CD14-positive monocyte (primary cell): ENCODE measurements at regions not wholly inside any gene's neighbourhood (a gene's known extent, or its start where the extent isn't known, plus 50 kb on each side); places are given as distances from the start of the nearest gene placed in this dataset.

Experiments used
- DNase-seq, 3 donors: peaks; one replicate each; pipeline ENCODE4 v3.0.0-alpha.2; 2011 to 2022
- H2AFZ ChIP-seq: 2 replicates; pipeline ENCODE4 v1.6.0; 2012; ENCODE audit warnings: mild to moderate bottlenecking, low read depth, low read length, inconsistent platforms; ENCODE audit not compliant: insufficient read depth, poor library complexity, severe bottlenecking
- H3K27ac ChIP-seq, 2 donors: 1 replicate in 1 of 2; 2 replicates in 1 of 2; pipeline ENCODE4 v1.5.1; 2012 to 2013; ENCODE audit warnings: low read length in 2 of 2, control low read depth in 1 of 2, inconsistent platforms in 1 of 2, low read depth in 1 of 2, mild to moderate bottlenecking in 1 of 2
- H3K27me3 ChIP-seq, 2 donors: one replicate each; pipeline versions ENCODE4 v1.6.0 to v1.6.1; 2011 to 2013; ENCODE audit warnings: low read length in 2 of 2; ENCODE audit not compliant: control insufficient read depth in 2 of 2, insufficient read depth in 2 of 2
- H3K36me3 ChIP-seq, 2 donors: replicated peaks in 1 of 2; 1 replicate in 1 of 2; 2 replicates in 1 of 2; pipeline versions ENCODE4 v1.5.1 to v1.6.1; 2012 to 2013; ENCODE audit warnings: low read length in 2 of 2, control low read depth in 1 of 2, inconsistent platforms in 1 of 2, mild to moderate bottlenecking in 1 of 2; ENCODE audit not compliant: insufficient read depth in 2 of 2, control insufficient read depth in 1 of 2
- H3K4me1 ChIP-seq, 2 donors: 1 replicate in 1 of 2; 2 replicates in 1 of 2; pipeline versions ENCODE4 v1.5.1 to v1.6.1; 2012 to 2013; ENCODE audit warnings: low read length in 2 of 2, control low read depth in 1 of 2, inconsistent platforms in 1 of 2, mild to moderate bottlenecking in 1 of 2, moderate library complexity in 1 of 2; ENCODE audit not compliant: insufficient read depth in 2 of 2, control insufficient read depth in 1 of 2
- H3K4me2 ChIP-seq: replicated peaks from 2 replicates; pipeline ENCODE3; 2012; ENCODE audit warnings: low read length, moderate library complexity, mild to moderate bottlenecking; ENCODE audit not compliant: poor library complexity, severe bottlenecking; ENCODE audit errors: extremely low read depth
- H3K4me3 ChIP-seq, 3 experiments: fragments of 200-600 bp in 1 of 3; sonication (generic) in 1 of 3; replicated peaks in 1 of 3; 1 replicate in 2 of 3; 2 replicates in 1 of 3; pipeline ENCODE4 v1.5.1; 2011 to 2013; ENCODE audit warnings: low read length in 3 of 3, mild to moderate bottlenecking in 3 of 3, control low read depth in 2 of 3, low read depth in 2 of 3, inconsistent platforms in 1 of 3, moderate library complexity in 1 of 3
- H3K79me2 ChIP-seq: 2 replicates; pipeline ENCODE4 v1.6.0; 2012; ENCODE audit warnings: mild to moderate bottlenecking, control low read depth, inconsistent platforms, low read length, moderate library complexity; ENCODE audit not compliant: insufficient read depth
- H3K9ac ChIP-seq: 2 replicates; pipeline ENCODE4 v1.6.0; 2017; ENCODE audit warnings: low read length, mild to moderate bottlenecking; ENCODE audit not compliant: insufficient read depth, poor library complexity, severe bottlenecking
- H3K9me3 ChIP-seq, 2 donors: replicated peaks in 1 of 2; 1 replicate in 1 of 2; 2 replicates in 1 of 2; pipeline versions ENCODE4 v1.5.1 to v1.6.1; 2012 to 2013; ENCODE audit warnings: low read length in 2 of 2, control low read depth in 1 of 2; ENCODE audit not compliant: control insufficient read depth in 1 of 2, insufficient read depth in 1 of 2
- H4K20me1 ChIP-seq: 2 replicates; pipeline ENCODE4 v1.6.0; 2012; ENCODE audit warnings: mild to moderate bottlenecking, low read length, control low read depth, moderate library complexity; ENCODE audit not compliant: insufficient read depth
- H3K27ac Mint-ChIP-seq, 7 donors: one replicate each; pipeline ENCODE4 v1.8.0; 2020; ENCODE audit warnings: mild to moderate bottlenecking in 7 of 7, mixed read lengths in 7 of 7, moderate library complexity in 6 of 7, inconsistent platforms in 2 of 7
- H3K27me3 Mint-ChIP-seq, 3 donors: one replicate each; pipeline ENCODE4 v1.8.0; 2021 to 2022; ENCODE audit warnings: low read depth in 3 of 3, mild to moderate bottlenecking in 3 of 3, mixed read lengths in 3 of 3, moderate library complexity in 3 of 3, inconsistent platforms in 1 of 3
- H3K36me3 Mint-ChIP-seq, 2 donors: one replicate each; pipeline ENCODE4 v1.8.0; 2020; ENCODE audit warnings: mixed read lengths in 2 of 2, inconsistent platforms in 1 of 2, mild to moderate bottlenecking in 1 of 2
- H3K4me1 Mint-ChIP-seq: one replicate; pipeline ENCODE4 v1.8.0; 2020; ENCODE audit warnings: mild to moderate bottlenecking, mixed read lengths
- H3K4me3 Mint-ChIP-seq, 2 donors: one replicate each; pipeline ENCODE4 v1.8.0; 2020; ENCODE audit warnings: mild to moderate bottlenecking in 2 of 2, mixed read lengths in 2 of 2, moderate library complexity in 1 of 2
- H3K9me3 Mint-ChIP-seq, 7 donors: one replicate each; pipeline ENCODE4 v1.8.0; 2020 to 2022; ENCODE audit warnings: mixed read lengths in 7 of 7, mild to moderate bottlenecking in 6 of 7, moderate library complexity in 6 of 7, inconsistent platforms in 2 of 7
- WGBS: methylation state at CpG from one replicate; pipeline ENCODE4 v1.1.5; 2013; ENCODE audit warnings: missing lambda C conversion rate; ENCODE audit not compliant: insufficient coverage; 5-methylcytosine and 5-hydroxymethylcytosine counted together
- intact Hi-C, 2 donors: fragments of 100-400 bp; cut with micrococcal nuclease; formaldehyde crosslinking; loops; one replicate each; pipeline versions ENCODE4 v1.15.0 to v1.15.1; 2023
- TF ChIP-seq, protein P1 (sequence below): fragments of 200-600 bp; IDR thresholded peaks from one replicate; pipeline ENCODE4 v1.8.0; 2022; ENCODE audit warnings: antibody characterized with exemption, mild to moderate bottlenecking

DNA sequence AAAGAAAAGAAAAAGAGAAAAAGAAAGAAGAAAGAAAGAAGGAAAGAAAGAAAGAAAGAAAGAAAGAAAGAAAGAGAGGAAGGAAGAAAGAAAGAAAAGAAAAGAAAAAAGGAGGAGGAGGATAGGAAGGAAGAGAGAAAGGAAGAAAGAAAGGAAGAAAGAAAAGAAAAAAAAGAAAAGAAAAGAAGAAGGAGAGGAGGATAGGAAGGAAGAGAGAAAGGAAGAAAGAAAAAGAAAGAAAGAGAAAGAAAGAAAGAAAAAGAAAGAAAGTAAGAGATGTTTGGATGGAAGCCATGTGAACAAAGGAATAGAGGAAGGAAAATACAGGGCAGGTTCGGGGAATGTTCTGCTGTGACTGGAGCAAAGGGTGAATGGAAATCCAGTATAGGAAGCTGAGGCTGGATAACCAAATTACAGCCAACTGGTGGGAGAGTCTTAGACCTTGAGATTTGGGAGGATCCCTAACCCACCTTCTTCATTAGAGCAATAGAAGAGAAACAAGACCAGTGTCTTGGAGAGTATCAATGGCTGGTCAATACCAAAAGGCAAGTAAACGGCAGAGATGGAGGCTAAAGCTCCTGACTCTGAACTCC, 94.9 kb downstream of the RASSF10 start:
- no peaks in the 10 kb centered on the region for H3K36me3 ChIP-seq
- Mint-ChIP-seq H3K27me3 (peaks cover 3 to 9% (median 4%) of the 10 kb centered on the region in 3 donors), H3K4me3 (no peak overlapping the region), H3K4me1 (no peaks in the 10 kb centered on the region), H3K27ac (no peak overlapping the region), H3K36me3 (no peaks in the 10 kb centered on the region), H3K9me3 (peaks cover 2 to 10% (median 4%) of the 10 kb centered on the region in 7 donors)
- WGBS, result 100% methylated on average over 1 of the region's 2 CpGs
- intact Hi-C loops, result no loop called here
- H3K27ac ChIP-seq, result no peak overlapping the region
- no peak overlapping the region for H3K9ac ChIP-seq
- H3K4me2 ChIP-seq, result no peak overlapping the region
- TF ChIP-seq, protein P1, sequence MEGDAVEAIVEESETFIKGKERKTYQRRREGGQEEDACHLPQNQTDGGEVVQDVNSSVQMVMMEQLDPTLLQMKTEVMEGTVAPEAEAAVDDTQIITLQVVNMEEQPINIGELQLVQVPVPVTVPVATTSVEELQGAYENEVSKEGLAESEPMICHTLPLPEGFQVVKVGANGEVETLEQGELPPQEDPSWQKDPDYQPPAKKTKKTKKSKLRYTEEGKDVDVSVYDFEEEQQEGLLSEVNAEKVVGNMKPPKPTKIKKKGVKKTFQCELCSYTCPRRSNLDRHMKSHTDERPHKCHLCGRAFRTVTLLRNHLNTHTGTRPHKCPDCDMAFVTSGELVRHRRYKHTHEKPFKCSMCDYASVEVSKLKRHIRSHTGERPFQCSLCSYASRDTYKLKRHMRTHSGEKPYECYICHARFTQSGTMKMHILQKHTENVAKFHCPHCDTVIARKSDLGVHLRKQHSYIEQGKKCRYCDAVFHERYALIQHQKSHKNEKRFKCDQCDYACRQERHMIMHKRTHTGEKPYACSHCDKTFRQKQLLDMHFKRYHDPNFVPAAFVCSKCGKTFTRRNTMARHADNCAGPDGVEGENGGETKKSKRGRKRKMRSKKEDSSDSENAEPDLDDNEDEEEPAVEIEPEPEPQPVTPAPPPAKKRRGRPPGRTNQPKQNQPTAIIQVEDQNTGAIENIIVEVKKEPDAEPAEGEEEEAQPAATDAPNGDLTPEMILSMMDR, result peak; percentile 12
- no peak overlapping the region for H2AFZ ChIP-seq
- no peaks in the 10 kb centered on the region for H4K20me1 ChIP-seq
- no peak overlapping the region for H3K4me3 ChIP-seq
- no peak for DNase-seq
- H3K79me2 ChIP-seq, result no peaks in the 10 kb centered on the region
- H3K4me1 ChIP-seq, result no peaks in the 10 kb centered on the region
- no peaks in the 10 kb centered on the region for H3K27me3 ChIP-seq
- peaks cover 0 to 3% of the 10 kb centered on the region in 2 donors for H3K9me3 ChIP-seq

DNA sequence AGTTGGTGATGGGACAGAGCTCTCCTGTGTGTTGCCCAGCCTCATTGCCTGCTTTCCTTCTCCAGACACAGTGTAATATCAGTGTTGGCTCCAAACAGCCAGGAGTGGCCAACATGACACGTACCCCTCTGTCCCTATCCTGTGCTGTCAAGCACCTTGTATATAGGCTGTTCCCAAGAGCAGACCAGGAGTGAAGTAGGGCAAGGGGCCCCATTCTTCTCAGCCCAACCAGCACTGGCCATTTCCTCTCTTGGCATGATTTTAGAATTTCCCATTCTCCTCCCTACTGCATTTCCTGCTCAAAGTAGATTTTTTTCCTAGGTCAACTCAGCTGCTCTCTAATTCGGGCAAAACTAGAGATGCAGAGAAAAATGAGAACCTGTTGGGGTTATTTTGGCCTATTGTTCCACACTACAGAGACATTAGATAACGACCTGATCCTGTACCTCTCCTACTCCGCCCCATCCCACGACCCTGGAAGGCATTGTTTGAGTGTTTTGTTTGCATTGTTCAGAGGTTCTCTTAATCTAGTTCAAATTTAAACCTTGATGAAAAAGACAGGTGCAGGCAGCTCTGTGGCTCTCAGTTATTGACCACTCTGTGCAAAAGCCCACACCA, 95.6 kb downstream of the RASSF10 start:
- Histone ChIP-seq H4K20me1 (no peaks in the 10 kb centered on the region), H3K4me2 (no peak overlapping the region), H3K4me3 (no peak overlapping the region), H2AFZ (no peak overlapping the region), H3K4me1 (no peaks in the 10 kb centered on the region), H3K36me3 (no peaks in the 10 kb centered on the region), H3K9me3 (peaks cover 0 to 8% of the 10 kb centered on the region in 2 donors), H3K9ac (no peak overlapping the region), H3K27ac (no peak overlapping the region), H3K79me2 (no peaks in the 10 kb centered on the region), H3K27me3 (no peaks in the 10 kb centered on the region)
- H3K9me3 Mint-ChIP-seq, result peaks cover 4 to 15% (median 6%) of the 10 kb centered on the region in 7 donors
- WGBS, result 83% methylated on average over 1 of the region's 5 CpGs
- TF ChIP-seq, protein P1, result no peak
- no peak overlapping the region for H3K27ac Mint-ChIP-seq
- intact Hi-C loops, result no loop called here
- H3K27me3 Mint-ChIP-seq, result peaks cover 3 to 9% (median 4%) of the 10 kb centered on the region in 3 donors
- no peaks in the 10 kb centered on the region for H3K4me1 Mint-ChIP-seq
- no peak overlapping the region for H3K4me3 Mint-ChIP-seq
- DNase-seq, result no peak
- no peaks in the 10 kb centered on the region for H3K36me3 Mint-ChIP-seq
